ENCODE measurements at regions not wholly inside any gene's neighbourhood (a gene's known extent, or its start where the extent isn't known, plus 50 kb on each side); places are given as distances from the start of the nearest gene placed in this dataset. TPM values are rescaled to one million over a fixed set of nuclear protein-coding genes. Genes with fewer than 3 reads are reported as not detected.

Small RNAs in the stretch of these regions (small RNA-seq; reads per million reads assigned to genes)
- gene RF02109 (ENCODE audit: insufficient read length, low read depth, low replicate concordance) (not detected), gene RF02110 (ENCODE audit: insufficient read length, low read depth, low replicate concordance) (not detected)
